HL-60 (cell line): ENCODE measurements at regions not wholly inside any gene's neighbourhood (a gene's known extent, or its start where the extent isn't known, plus 50 kb on each side); places are given as distances from the start of the nearest gene placed in this dataset.

Source experiments
- GABPA ChIP-seq: IDR thresholded peaks from 2 replicates; pipeline ENCODE4 v1.6.1; 2012; ENCODE audit warnings: low read depth
- POLR2AphosphoS5 ChIP-seq: IDR thresholded peaks from 2 replicates; pipeline ENCODE4 v1.6.1; 2012; ENCODE audit warnings: low read depth
- TF ChIP-seq, protein P1 (sequence below): IDR thresholded peaks from one replicate; pipeline ENCODE4 v1.5.1; 2011; ENCODE audit warnings: low read length, control low read depth, inconsistent platforms; ENCODE audit not compliant: insufficient read depth

DNA sequence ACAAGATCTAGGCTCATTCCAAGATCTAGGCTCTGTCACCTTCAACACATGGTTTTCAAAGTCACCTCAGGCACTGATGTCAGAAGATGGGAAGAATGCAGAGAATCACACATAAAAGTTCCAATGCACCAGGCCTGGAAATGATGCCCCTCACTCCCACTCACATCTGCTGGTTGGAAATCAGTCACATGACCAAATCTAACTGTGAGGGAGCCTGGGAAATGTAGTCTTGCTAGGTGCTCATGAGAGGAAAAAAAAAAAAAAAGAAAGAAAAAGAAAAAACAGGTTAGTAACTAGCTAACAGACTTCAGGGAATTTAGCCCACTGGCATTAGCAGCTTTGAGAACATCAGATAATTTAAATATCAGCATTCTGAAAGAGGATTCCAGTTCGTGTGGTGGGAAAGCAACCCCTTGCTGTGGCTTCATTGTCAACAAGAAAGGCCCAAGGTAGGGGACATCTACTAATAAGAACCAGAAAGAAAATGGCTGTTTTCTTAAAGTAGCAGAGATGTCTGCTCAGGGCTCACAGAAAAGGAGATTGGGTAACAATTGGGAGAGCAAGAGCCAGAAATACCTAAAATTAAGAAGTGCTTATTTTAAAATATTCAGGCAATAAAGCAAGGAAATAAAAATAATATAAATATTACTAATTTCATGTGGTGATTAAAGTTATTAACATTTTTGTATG, 614.3 kb downstream of the ACTL7B start:
- TF ChIP-seq, protein P1, sequence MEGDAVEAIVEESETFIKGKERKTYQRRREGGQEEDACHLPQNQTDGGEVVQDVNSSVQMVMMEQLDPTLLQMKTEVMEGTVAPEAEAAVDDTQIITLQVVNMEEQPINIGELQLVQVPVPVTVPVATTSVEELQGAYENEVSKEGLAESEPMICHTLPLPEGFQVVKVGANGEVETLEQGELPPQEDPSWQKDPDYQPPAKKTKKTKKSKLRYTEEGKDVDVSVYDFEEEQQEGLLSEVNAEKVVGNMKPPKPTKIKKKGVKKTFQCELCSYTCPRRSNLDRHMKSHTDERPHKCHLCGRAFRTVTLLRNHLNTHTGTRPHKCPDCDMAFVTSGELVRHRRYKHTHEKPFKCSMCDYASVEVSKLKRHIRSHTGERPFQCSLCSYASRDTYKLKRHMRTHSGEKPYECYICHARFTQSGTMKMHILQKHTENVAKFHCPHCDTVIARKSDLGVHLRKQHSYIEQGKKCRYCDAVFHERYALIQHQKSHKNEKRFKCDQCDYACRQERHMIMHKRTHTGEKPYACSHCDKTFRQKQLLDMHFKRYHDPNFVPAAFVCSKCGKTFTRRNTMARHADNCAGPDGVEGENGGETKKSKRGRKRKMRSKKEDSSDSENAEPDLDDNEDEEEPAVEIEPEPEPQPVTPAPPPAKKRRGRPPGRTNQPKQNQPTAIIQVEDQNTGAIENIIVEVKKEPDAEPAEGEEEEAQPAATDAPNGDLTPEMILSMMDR, result no peak
- no peak for TF ChIP-seq POLR2AphosphoS5
- no peak for TF ChIP-seq GABPA
